NB4 (cell line): ENCODE measurements at regions not wholly inside any gene's neighbourhood (a gene's known extent, or its start where the extent isn't known, plus 50 kb on each side); places are given as distances from the start of the nearest gene placed in this dataset.
A peak's percentile ranks its signal among the peaks of the same experiment; 100 is the strongest.

ENCODE experiments used
- DNase-seq: peaks from one replicate; pipeline ENCODE4 v3.0.0; 2010; ENCODE audit warnings: low read depth
- H3K4me3 ChIP-seq: one replicate; pipeline ENCODE4 v1.5.1; 2011; ENCODE audit warnings: mild to moderate bottlenecking, low read depth, low read length, moderate library complexity
- CTCF ChIP-seq: IDR thresholded peaks from one replicate; pipeline ENCODE4 v1.5.1; 2012; ENCODE audit warnings: low read depth, low read length
- MAX ChIP-seq: IDR thresholded peaks from 2 replicates; pipeline ENCODE4 v1.6.1; 2011; ENCODE audit warnings: low read depth, low read length
- MYC ChIP-seq: IDR thresholded peaks from 2 replicates; pipeline ENCODE4 v1.6.1; 2011; ENCODE audit warnings: low read depth, low read length
- POLR2A ChIP-seq: IDR thresholded peaks from 2 replicates; pipeline ENCODE4 v1.6.1; 2011; ENCODE audit warnings: mild to moderate bottlenecking; ENCODE audit not compliant: insufficient read length; ENCODE audit errors: extremely low read depth

GRCh38 chr1:204756811-204757210, 71.3 kb upstream of the LRRN2 start:
- no peak overlapping the region for H3K4me3 ChIP-seq
- DNase-seq, result no peak
- TF ChIP-seq MYC (no peak), POLR2A (no peak), MAX (no peak), CTCF (no peak)

- no peak overlapping the region for H3K4me3 ChIP-seq
- no peak for DNase-seq
- TF ChIP-seq CTCF (no peak), MAX (no peak), POLR2A (no peak), MYC (no peak)
Measured at GRCh38 chr1:204758601-204759000, 73.1 kb upstream of the LRRN2 start.

GRCh38 chr1:204760350-204760749, 74.8 kb upstream of the LRRN2 start:
- H3K4me3 ChIP-seq, result no peak overlapping the region
- peak; percentile 17 for DNase-seq
- TF ChIP-seq MAX (no peak), CTCF (no peak), POLR2A (no peak), MYC (no peak)

- TF ChIP-seq POLR2A (no peak), MYC (no peak), CTCF (no peak), MAX (no peak)
- DNase-seq, result no peak
- no peak overlapping the region for H3K4me3 ChIP-seq
Measured at GRCh38 chr1:204760757-204761156, 75.2 kb upstream of the LRRN2 start.

- TF ChIP-seq MYC (peak; percentile 42; the same call in 1 of the 2 replicates), POLR2A (no peak), CTCF (peak; percentile 89), MAX (peak; percentile 23; the same call in 1 of the 2 replicates)
- H3K4me3 ChIP-seq, result no peak overlapping the region
- DNase-seq, result peak; percentile 79
Measured at GRCh38 chr1:204763773-204764427, 78.4 kb upstream of the LRRN2 start.
